B cell (primary cell): ENCODE measurements at regions not wholly inside any gene's neighbourhood (a gene's known extent, or its start where the extent isn't known, plus 50 kb on each side); places are given as distances from the start of the nearest gene placed in this dataset.

Source experiments
- ATAC-seq: fragments of 200-7000 bp; cut with Tn5 transposase; one replicate; pipeline ENCODE4 v1.10.0; 2021; ENCODE audit warnings: low read depth, mild to moderate bottlenecking, moderate number of reproducible peaks, moderate library complexity
- CTCF ChIA-PET: fragments of 350-600 bp; sonication (Branson Sonifier 250); formaldehyde crosslinking; loops from one replicate; lab custom pipeline; 2021; ENCODE audit warnings: antibody characterized with exemption, inconsistent platforms; lab: Charles Lee
- POLR2A ChIA-PET: fragments of 350-600 bp; sonication (Branson Sonifier 250); formaldehyde crosslinking; loops from one replicate; lab custom pipeline; 2021; ENCODE audit warnings: antibody characterized with exemption; lab: Charles Lee
- DNase-seq: peaks from one replicate; pipeline ENCODE4 v3.0.0; 2013
- H2AFZ ChIP-seq: 2 replicates; pipeline ENCODE4 v1.6.1; 2012; ENCODE audit warnings: mild to moderate bottlenecking, low read depth, low read length; ENCODE audit not compliant: insufficient read depth, poor library complexity, severe bottlenecking
- H3K27ac ChIP-seq, 2 donors: 1 replicate in 1 of 2; 2 replicates in 1 of 2; pipeline ENCODE4 v1.5.1; 2012 to 2013; ENCODE audit warnings: low read length in 2 of 2, mild to moderate bottlenecking in 2 of 2, moderate library complexity in 1 of 2
- H3K27me3 ChIP-seq, 4 experiments: fragments of 200-600 bp in 1 of 4; sonication (generic) in 1 of 4; replicated peaks in 1 of 4; 1 replicate in 2 of 4; 2 replicates in 2 of 4; pipeline versions ENCODE4 v1.6.1 to v1.7.0; 2013 to 2016; ENCODE audit warnings: low read length in 3 of 4, mild to moderate bottlenecking in 2 of 4, mixed read lengths in 1 of 4, moderate library complexity in 1 of 4; ENCODE audit not compliant: insufficient read depth in 4 of 4, control insufficient read depth in 3 of 4; ENCODE audit errors: control extremely low read depth in 1 of 4
- H3K36me3 ChIP-seq, 2 experiments: replicated peaks in 1 of 2; 1 replicate in 1 of 2; 2 replicates in 1 of 2; pipeline versions ENCODE4 v1.6.1 to v1.7.1; 2013; ENCODE audit warnings: low read length in 1 of 2; ENCODE audit not compliant: insufficient read depth in 2 of 2, control insufficient read depth in 1 of 2; ENCODE audit errors: control extremely low read depth in 1 of 2, extremely low read depth in 1 of 2
- H3K4me1 ChIP-seq, 2 donors: fragments of 200-600 bp in 1 of 2; sonication (generic) in 1 of 2; 1 replicate in 1 of 2; 2 replicates in 1 of 2; pipeline versions ENCODE4 v1.5.1 to v1.6.1; 2013 to 2017; ENCODE audit warnings: low read length in 2 of 2; ENCODE audit not compliant: control insufficient read depth in 2 of 2, insufficient read depth in 2 of 2
- H3K4me2 ChIP-seq: replicated peaks from 2 replicates; pipeline ENCODE3; 2012; ENCODE audit warnings: mild to moderate bottlenecking, low read depth, low read length; ENCODE audit not compliant: poor library complexity, severe bottlenecking
- H3K4me3 ChIP-seq, 5 experiments: fragments of 200-600 bp in 1 of 5; sonication (generic) in 1 of 5; 1 replicate in 3 of 5; 2 replicates in 2 of 5; pipeline versions ENCODE4 v1.5.1 to v1.7.0; 2011 to 2016; ENCODE audit warnings: low read length in 4 of 5, mild to moderate bottlenecking in 4 of 5, low read depth in 2 of 5, control low read depth in 1 of 5, moderate library complexity in 1 of 5; ENCODE audit not compliant: insufficient read depth in 1 of 5; ENCODE audit errors: control extremely low read depth in 1 of 5, extremely low read depth in 1 of 5
- H3K79me2 ChIP-seq: fragments of 200-600 bp; sonication (generic); one replicate; pipeline ENCODE4 v1.6.0; 2016; ENCODE audit warnings: low read length; ENCODE audit not compliant: control insufficient read depth, insufficient read depth
- H3K9ac ChIP-seq: fragments of 200-600 bp; sonication (generic); 2 replicates; pipeline ENCODE4 v1.6.1; 2017; ENCODE audit warnings: mild to moderate bottlenecking, low read length, moderate library complexity
- H3K9me3 ChIP-seq, 3 donors: one replicate each; pipeline versions ENCODE4 v1.6.1 to v1.7.1; 2013; ENCODE audit warnings: low read length in 2 of 3; ENCODE audit not compliant: control insufficient read depth in 2 of 3, insufficient read depth in 1 of 3; ENCODE audit errors: control extremely low read depth in 1 of 3
- H4K20me1 ChIP-seq: 2 replicates; pipeline ENCODE4 v1.6.0; 2012; ENCODE audit warnings: mild to moderate bottlenecking, low read length; ENCODE audit not compliant: insufficient read depth, control insufficient read depth, poor library complexity, severe bottlenecking
- H3K27ac Mint-ChIP-seq: one replicate; pipeline ENCODE4 v1.8.0; 2021; ENCODE audit warnings: mixed read lengths
- H3K27me3 Mint-ChIP-seq: one replicate; pipeline ENCODE4 v1.8.0; 2021; ENCODE audit warnings: mixed read lengths
- H3K4me1 Mint-ChIP-seq: one replicate; pipeline ENCODE4 v1.8.0; 2021; ENCODE audit warnings: mixed read lengths
- H3K4me3 Mint-ChIP-seq: one replicate; pipeline ENCODE4 v1.8.0; 2021; ENCODE audit warnings: mixed read lengths
- H3K9me3 Mint-ChIP-seq: one replicate; pipeline ENCODE4 v1.8.0; 2022; ENCODE audit warnings: mixed read lengths; ENCODE audit not compliant: insufficient read depth
- EZH2 ChIP-seq: IDR thresholded peaks from 2 replicates; pipeline ENCODE4 v1.6.1; 2012; ENCODE audit warnings: borderline replicate concordance, low read depth, mild to moderate bottlenecking, moderate library complexity, low read length; ENCODE audit not compliant: insufficient read depth, poor library complexity, severe bottlenecking
- WGBS: methylation state at CpG from one replicate; pipeline ENCODE4 v1.1.5; 2013; ENCODE audit warnings: missing lambda C conversion rate; ENCODE audit not compliant: insufficient coverage; 5-methylcytosine and 5-hydroxymethylcytosine counted together
- intact Hi-C: fragments of 100-400 bp; cut with micrococcal nuclease; formaldehyde crosslinking; loops from one replicate; pipeline ENCODE4 v1.10.0; 2022
- TF ChIP-seq, protein P1 (sequence below): fragments of 200-600 bp; IDR thresholded peaks from one replicate; pipeline ENCODE4 v1.8.0; 2022; ENCODE audit warnings: antibody characterized with exemption, mild to moderate bottlenecking

DNA sequence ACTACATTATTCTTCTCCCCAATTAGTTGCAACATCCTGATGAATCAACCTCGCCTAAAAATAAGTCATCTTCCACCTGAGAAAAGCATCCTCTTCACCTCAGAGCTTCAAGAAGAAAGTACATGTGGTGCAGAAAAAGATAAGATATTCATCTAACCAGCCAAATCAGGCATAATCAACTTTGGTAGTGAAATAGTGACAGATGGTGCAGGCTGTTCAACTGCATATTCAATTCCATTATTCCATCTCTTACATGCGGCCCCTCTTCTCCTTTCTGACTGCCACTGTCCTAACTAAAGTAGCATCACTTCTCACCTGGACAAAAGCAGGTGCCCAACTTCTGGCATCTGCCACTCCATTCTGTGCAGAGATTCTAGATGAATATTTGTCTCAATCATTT is 148.4 kb upstream of the STEAP1 start:
- Histone ChIP-seq H4K20me1 (no peaks in the 10 kb centered on the region), H3K79me2 (no peaks in the 10 kb centered on the region), H3K27me3 (no peaks in the 10 kb centered on the region), H3K27ac (no peak overlapping the region), H2AFZ (no peak overlapping the region), H3K4me2 (no peak overlapping the region), H3K36me3 (no peaks in the 10 kb centered on the region), H3K9me3 (no peaks in the 10 kb centered on the region), H3K4me1 (no peaks in the 10 kb centered on the region), H3K9ac (no peak overlapping the region), H3K4me3 (no peak overlapping the region)
- ChIA-PET CTCF (no interaction called here), POLR2A (no interaction called here)
- DNase-seq (no peak), ATAC-seq (no peak)
- no peak overlapping the region for H3K27ac Mint-ChIP-seq
- no peak overlapping the region for H3K4me3 Mint-ChIP-seq
- H3K9me3 Mint-ChIP-seq: no peaks in the 10 kb centered on the region
- H3K4me1 Mint-ChIP-seq: no peaks in the 10 kb centered on the region
- no peaks in the 10 kb centered on the region for H3K27me3 Mint-ChIP-seq
- no peak for TF ChIP-seq EZH2
- TF ChIP-seq, protein P1, sequence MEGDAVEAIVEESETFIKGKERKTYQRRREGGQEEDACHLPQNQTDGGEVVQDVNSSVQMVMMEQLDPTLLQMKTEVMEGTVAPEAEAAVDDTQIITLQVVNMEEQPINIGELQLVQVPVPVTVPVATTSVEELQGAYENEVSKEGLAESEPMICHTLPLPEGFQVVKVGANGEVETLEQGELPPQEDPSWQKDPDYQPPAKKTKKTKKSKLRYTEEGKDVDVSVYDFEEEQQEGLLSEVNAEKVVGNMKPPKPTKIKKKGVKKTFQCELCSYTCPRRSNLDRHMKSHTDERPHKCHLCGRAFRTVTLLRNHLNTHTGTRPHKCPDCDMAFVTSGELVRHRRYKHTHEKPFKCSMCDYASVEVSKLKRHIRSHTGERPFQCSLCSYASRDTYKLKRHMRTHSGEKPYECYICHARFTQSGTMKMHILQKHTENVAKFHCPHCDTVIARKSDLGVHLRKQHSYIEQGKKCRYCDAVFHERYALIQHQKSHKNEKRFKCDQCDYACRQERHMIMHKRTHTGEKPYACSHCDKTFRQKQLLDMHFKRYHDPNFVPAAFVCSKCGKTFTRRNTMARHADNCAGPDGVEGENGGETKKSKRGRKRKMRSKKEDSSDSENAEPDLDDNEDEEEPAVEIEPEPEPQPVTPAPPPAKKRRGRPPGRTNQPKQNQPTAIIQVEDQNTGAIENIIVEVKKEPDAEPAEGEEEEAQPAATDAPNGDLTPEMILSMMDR: no peak
- intact Hi-C loops: no loop called here
- WGBS: 60% methylated on average over 1 of the region's 2 CpGs

DNA sequence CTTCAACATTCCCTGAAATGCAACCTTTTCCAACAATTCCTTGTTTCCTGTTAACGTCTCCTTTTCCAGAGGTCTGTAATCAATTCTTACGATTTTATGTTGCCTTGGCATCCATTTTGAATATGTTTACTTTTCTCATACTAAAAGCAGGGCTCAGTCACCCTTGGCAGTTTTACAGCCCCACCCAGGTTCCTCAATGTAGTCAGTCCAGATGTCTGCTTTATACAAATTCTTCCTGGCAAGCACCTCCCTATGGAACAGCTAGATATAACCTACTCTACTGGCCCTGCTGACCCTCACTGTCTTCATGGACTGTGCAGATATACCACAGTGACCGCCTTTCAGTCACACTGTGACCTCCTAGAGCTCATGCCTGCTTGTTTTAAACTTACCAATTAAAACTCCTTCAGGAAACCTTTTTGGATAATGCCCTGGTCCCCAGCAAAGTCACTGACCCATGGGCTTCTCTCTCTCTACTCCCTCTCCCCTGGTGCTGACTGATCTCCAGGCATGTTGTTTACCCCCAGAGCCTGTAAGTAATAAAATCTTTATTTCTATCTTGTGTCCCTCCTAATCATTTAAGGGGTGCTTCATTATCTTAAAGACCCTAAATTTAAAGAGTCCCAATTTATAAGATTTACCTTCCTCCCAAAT is 147.1 kb upstream of the STEAP1 start:
- Mint-ChIP-seq H3K27me3 (no peaks in the 10 kb centered on the region), H3K4me3 (no peak overlapping the region), H3K4me1 (no peaks in the 10 kb centered on the region), H3K9me3 (no peaks in the 10 kb centered on the region), H3K27ac (no peak overlapping the region)
- Histone ChIP-seq H3K4me3 (no peak overlapping the region), H3K9ac (no peak overlapping the region), H3K4me1 (no peaks in the 10 kb centered on the region), H3K27ac (no peak overlapping the region), H3K79me2 (no peaks in the 10 kb centered on the region), H3K9me3 (no peaks in the 10 kb centered on the region), H2AFZ (no peak overlapping the region), H3K4me2 (no peak overlapping the region), H3K27me3 (no peaks in the 10 kb centered on the region), H3K36me3 (no peaks in the 10 kb centered on the region), H4K20me1 (no peaks in the 10 kb centered on the region)
- TF ChIP-seq EZH2: no peak
- TF ChIP-seq, protein P1: no peak
- POLR2A ChIA-PET: no interaction called here
- CTCF ChIA-PET: no interaction called here
- no peak for DNase-seq
- intact Hi-C loops: no loop called here
- no peak for ATAC-seq
- 82% methylated on average over 3 of the region's 3 CpGs for WGBS
